HCT116 (cell line): ENCODE measurements at regions not wholly inside any gene's neighbourhood (a gene's known extent, or its start where the extent isn't known, plus 50 kb on each side); places are given as distances from the start of the nearest gene placed in this dataset.

Experiments used
- ATAC-seq: fragments of 200-7000 bp; cut with Tn5 transposase; 2 replicates; pipeline ENCODE4 v1.9.1; 2020; ENCODE audit warnings: mild to moderate bottlenecking, moderate library complexity
- BruUV-seq: library from RNA; stranded (reverse); fragments of 400-500 nt; replicated peaks from 2 replicates; lab custom pipeline; 2021; lab: Mats Ljungman, UMichigan
- CTCF ChIA-PET: fragments of 300-600 bp; sonication (Branson Sonifier 250); formaldehyde crosslinking; loops from one replicate; lab custom pipeline; 2021; ENCODE audit warnings: antibody characterized with exemption; lab: Charles Lee
- POLR2A ChIA-PET: fragments of 300-600, 350-600 bp; sonication (Branson Sonifier 250); formaldehyde crosslinking; loops from one replicate; lab custom pipeline; 2021; ENCODE audit warnings: antibody characterized with exemption; lab: Charles Lee
- RAD21 ChIA-PET, 2 experiments: fragments of 300-600 bp; sonication (Branson Sonifier 250); formaldehyde crosslinking; loops; one replicate each; lab custom pipeline; 2023; ENCODE audit warnings: low total read pairs in 2 of 2; ENCODE audit not compliant: uncharacterized antibody in 2 of 2, unreplicated experiment in 2 of 2, low non-redundant PET in 1 of 2; lab: Charles Lee
- DNase-seq: peaks from one replicate; pipeline ENCODE4 v3.0.0-alpha.2; 2010; ENCODE audit warnings: low read depth, low spot score
- H2AFZ ChIP-seq: fragments of 200-600 bp; shearing (Covaris generic), sonication (generic); 2 replicates; pipeline ENCODE4 v1.6.1; 2017; ENCODE audit warnings: low read depth, mixed run types, mixed read lengths, antibody characterized with exemption, low read length; ENCODE audit not compliant: poor library complexity, severe bottlenecking
- H3K27ac ChIP-seq: 2 replicates; pipeline ENCODE4 v1.5.1; 2012; ENCODE audit warnings: low read depth, low read length
- H3K27me3 ChIP-seq: fragments of 200-600 bp; sonication (generic); 2 replicates; pipeline ENCODE4 v1.6.1; 2016; ENCODE audit warnings: mixed run types, low read length, mixed read lengths; ENCODE audit not compliant: insufficient read depth
- H3K36me3 ChIP-seq, 2 experiments: fragments of 200-500 bp in 1 of 2; fragments of 200-600 bp in 1 of 2; sonication (Bioruptor generic) in 1 of 2; sonication (generic) in 1 of 2; 2 replicates each; pipeline versions ENCODE4 v1.5.1 to v1.6.1; 2014 to 2016; ENCODE audit warnings: low read length in 2 of 2, inconsistent platforms in 1 of 2, mixed read lengths in 1 of 2, mixed run types in 1 of 2; ENCODE audit not compliant: insufficient read depth in 2 of 2, control insufficient read depth in 1 of 2
- H3K4me1 ChIP-seq, 2 experiments: fragments of 200-600 bp in 1 of 2; sonication (generic) in 1 of 2; 2 replicates each; pipeline versions ENCODE4 v1.5.1 to v1.6.1; 2012 to 2017; ENCODE audit warnings: low read length in 2 of 2, inconsistent platforms in 1 of 2, mild to moderate bottlenecking in 1 of 2, mixed read lengths in 1 of 2, mixed run types in 1 of 2, moderate library complexity in 1 of 2; ENCODE audit not compliant: insufficient read depth in 2 of 2, control insufficient read depth in 1 of 2
- H3K4me2 ChIP-seq: fragments of 200-600 bp; sonication (generic); 2 replicates; pipeline ENCODE4 v1.6.1; 2017; ENCODE audit warnings: mixed run types, low read length, mixed read lengths
- H3K4me3 ChIP-seq, 2 experiments: fragments of 200-600 bp in 1 of 2; sonication (generic) in 1 of 2; replicated peaks in 1 of 2; 2 replicates each; pipeline ENCODE4 v1.5.1; 2011 to 2016; ENCODE audit warnings: low read length in 2 of 2, control low read depth in 1 of 2, low read depth in 1 of 2, mild to moderate bottlenecking in 1 of 2, mixed read lengths in 1 of 2, mixed run types in 1 of 2
- H3K79me2 ChIP-seq: fragments of 200-600 bp; sonication (generic); 2 replicates; pipeline ENCODE4 v1.6.1; 2017; ENCODE audit warnings: mild to moderate bottlenecking, mixed run types, low read length, moderate library complexity, mixed read lengths; ENCODE audit not compliant: insufficient read depth
- H3K9ac ChIP-seq: fragments of 200-600 bp; sonication (generic); 2 replicates; pipeline ENCODE4 v1.6.1; 2016; ENCODE audit warnings: low read length, mixed read lengths
- H3K9me2 ChIP-seq: fragments of 200-600 bp; sonication (generic), shearing (Covaris generic); 2 replicates; pipeline ENCODE4 v1.6.1; 2017; ENCODE audit warnings: mixed run types, mild to moderate bottlenecking, moderate library complexity; ENCODE audit not compliant: insufficient read depth
- H3K9me3 ChIP-seq, 2 experiments: fragments of 200-500 bp in 1 of 2; fragments of 200-600 bp in 1 of 2; sonication (Bioruptor generic) in 1 of 2; sonication (generic) in 1 of 2; 2 replicates each; pipeline ENCODE4 v1.6.1; 2014 to 2017; ENCODE audit warnings: low read length in 2 of 2, mixed read lengths in 2 of 2, inconsistent platforms in 1 of 2, low read depth in 1 of 2, mild to moderate bottlenecking in 1 of 2, mixed run types in 1 of 2, moderate library complexity in 1 of 2; ENCODE audit not compliant: control insufficient read depth in 1 of 2, insufficient read depth in 1 of 2
- H4K20me1 ChIP-seq: fragments of 200-600 bp; sonication (generic), shearing (Covaris generic); 2 replicates; pipeline ENCODE4 v1.6.1; 2017; ENCODE audit warnings: mixed run types, mild to moderate bottlenecking, moderate library complexity; ENCODE audit not compliant: insufficient read depth
- CEBPB ChIP-seq: IDR thresholded peaks from 2 replicates; pipeline ENCODE4 v1.6.1; 2012; ENCODE audit warnings: low read depth
- EGR1 ChIP-seq: IDR thresholded peaks from 2 replicates; pipeline ENCODE4 v1.6.1; 2012; ENCODE audit warnings: low read depth
- ELF1 ChIP-seq: IDR thresholded peaks from 2 replicates; pipeline ENCODE4 v1.6.1; 2012; ENCODE audit warnings: low read depth, borderline replicate concordance
- EZH2phosphoT487 ChIP-seq: fragments of 200-600 bp; IDR thresholded peaks from 2 replicates; pipeline ENCODE4 v1.6.1; 2018; ENCODE audit warnings: antibody characterized with exemption, borderline replicate concordance
- POLR2AphosphoS5 ChIP-seq: IDR thresholded peaks from 2 replicates; pipeline ENCODE4 v1.6.1; 2011; ENCODE audit warnings: mild to moderate bottlenecking, low read depth, low read length, moderate library complexity
- SIN3A ChIP-seq: IDR thresholded peaks from 2 replicates; pipeline ENCODE4 v1.6.1; 2012; ENCODE audit warnings: low read depth
- SP1 ChIP-seq: IDR thresholded peaks from 2 replicates; pipeline ENCODE4 v1.6.1; 2012; ENCODE audit warnings: low read depth
- TCF7L2 ChIP-seq: IDR thresholded peaks from 2 replicates; pipeline ENCODE4 v1.7.0; 2011; ENCODE audit warnings: borderline replicate concordance, inconsistent platforms; ENCODE audit not compliant: insufficient read depth, insufficient read length; ENCODE audit errors: extremely low read depth
- YY1 ChIP-seq: IDR thresholded peaks from 2 replicates; pipeline ENCODE4 v1.6.1; 2011; ENCODE audit warnings: low read length, low read depth, moderate library complexity, mild to moderate bottlenecking; ENCODE audit not compliant: insufficient replicate concordance; ENCODE audit errors: extremely low read depth
- ZFX ChIP-seq: fragments of 450-650 bp; IDR thresholded peaks from 2 replicates; pipeline ENCODE4 v1.6.1; 2017
- intact Hi-C: fragments of 100-400 bp; cut with micrococcal nuclease; formaldehyde crosslinking; loops from 2 replicates; pipeline ENCODE4 v1.10.0; 2022
- TF ChIP-seq, protein P1 (sequence below): IDR thresholded peaks from 2 replicates; pipeline ENCODE4 v1.6.1; 2012
- TF ChIP-seq, protein P2 (sequence below): IDR thresholded peaks from 2 replicates; pipeline ENCODE4 v1.6.1; 2012

DNA sequence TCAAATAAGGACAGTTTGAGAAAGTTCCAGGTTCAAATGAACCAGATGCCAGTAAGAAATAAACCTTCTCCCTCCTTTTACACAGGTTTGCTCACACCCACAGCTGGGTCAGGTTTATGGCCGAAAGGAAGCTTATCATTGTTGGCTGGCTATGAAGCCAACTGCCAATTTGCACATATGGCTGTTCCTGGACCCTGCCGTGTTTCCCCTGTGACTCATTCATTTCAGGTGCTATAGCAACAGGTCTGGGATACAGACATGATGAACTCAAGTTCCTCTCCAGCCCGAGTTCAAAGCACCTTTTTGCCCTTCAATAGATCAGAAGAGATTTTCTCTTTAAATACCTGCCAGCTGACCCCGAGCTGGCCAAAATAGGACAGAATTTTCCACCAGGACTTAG lies 134.4 kb upstream of the SMYD2 start:
- Histone ChIP-seq H4K20me1 (no peaks in the 10 kb centered on the region), H3K36me3 (no peaks in the 10 kb centered on the region), H3K4me1 (no peaks in the 10 kb centered on the region), H3K79me2 (no peaks in the 10 kb centered on the region), H3K4me3 (no peak overlapping the region), H3K4me2 (no peak overlapping the region), H3K9me3 (no peaks in the 10 kb centered on the region), H3K27ac (no peak overlapping the region), H2AFZ (no peak overlapping the region), H3K27me3 (no peaks in the 10 kb centered on the region)
- POLR2A ChIA-PET = no interaction called here
- RAD21 ChIA-PET = no interaction called here
- intact Hi-C loops = no loop called here
- BruUV-seq = no TSS peak
- no peak for ATAC-seq
- TF ChIP-seq CEBPB (no peak), EZH2phosphoT487 (no peak), POLR2AphosphoS5 (no peak), TCF7L2 (no peak), ZFX (no peak), SIN3A (no peak), ELF1 (no peak), EGR1 (no peak), YY1 (no peak)
- TF ChIP-seq, protein P1, sequence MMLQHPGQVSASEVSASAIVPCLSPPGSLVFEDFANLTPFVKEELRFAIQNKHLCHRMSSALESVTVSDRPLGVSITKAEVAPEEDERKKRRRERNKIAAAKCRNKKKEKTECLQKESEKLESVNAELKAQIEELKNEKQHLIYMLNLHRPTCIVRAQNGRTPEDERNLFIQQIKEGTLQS = no peak
- TF ChIP-seq, all 23 proteins: peak for 0
- H3K9me2 ChIP-seq = no peaks in the 10 kb centered on the region
- CTCF ChIA-PET = no interaction called here
- H3K9ac ChIP-seq = no peak overlapping the region
- no peak for DNase-seq

DNA sequence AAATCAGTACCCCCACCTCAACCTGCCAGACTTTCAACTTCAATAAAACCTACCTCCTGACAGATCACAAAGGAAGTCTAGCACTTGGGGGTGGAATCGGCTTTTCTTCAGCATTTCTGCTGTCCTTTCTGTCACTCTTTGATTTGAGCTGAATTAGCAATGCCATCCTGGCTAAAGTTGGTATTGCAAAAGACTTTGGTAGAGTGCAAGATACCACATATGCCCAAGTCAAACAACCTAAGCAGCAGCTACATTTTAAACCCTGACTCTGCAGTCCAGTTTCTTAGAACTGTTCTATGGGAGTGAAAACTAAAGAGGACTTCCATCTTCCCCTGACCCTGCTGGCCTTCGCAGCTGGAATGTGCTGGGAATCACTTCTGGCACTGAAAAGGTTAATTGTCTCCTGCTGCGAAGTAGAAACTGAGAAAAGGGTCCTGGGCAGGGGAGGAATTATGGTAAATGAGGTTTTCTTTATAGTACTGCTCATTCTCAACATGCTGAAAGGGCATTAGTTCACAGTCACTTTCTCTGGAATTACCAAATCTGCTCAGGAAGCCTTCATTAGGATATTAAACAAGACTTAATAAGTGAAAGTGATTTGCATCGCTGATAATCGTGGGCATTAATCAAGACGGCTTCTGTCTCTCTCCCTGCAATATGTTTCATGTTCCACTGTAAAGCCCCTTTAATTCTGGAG lies 126.2 kb upstream of the SMYD2 start:
- no peak for ATAC-seq
- no peak overlapping the region for H3K27ac ChIP-seq
- H3K4me1 ChIP-seq = no peaks in the 10 kb centered on the region
- no peak overlapping the region for H3K4me2 ChIP-seq
- no peaks in the 10 kb centered on the region for H3K9me3 ChIP-seq
- H4K20me1 ChIP-seq = no peaks in the 10 kb centered on the region
- ChIA-PET POLR2A (no interaction called here), CTCF (no interaction called here), RAD21 (no interaction called here)
- H3K9me2 ChIP-seq = no peaks in the 10 kb centered on the region
- peaks cover 54% of the 10 kb centered on the region for H3K27me3 ChIP-seq
- no peaks in the 10 kb centered on the region for H3K36me3 ChIP-seq
- H3K4me3 ChIP-seq = no peak overlapping the region
- DNase-seq = no peak
- TF ChIP-seq, protein P2, sequence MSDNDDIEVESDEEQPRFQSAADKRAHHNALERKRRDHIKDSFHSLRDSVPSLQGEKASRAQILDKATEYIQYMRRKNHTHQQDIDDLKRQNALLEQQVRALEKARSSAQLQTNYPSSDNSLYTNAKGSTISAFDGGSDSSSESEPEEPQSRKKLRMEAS = no peak
- TF ChIP-seq ELF1 = no peak
- TF ChIP-seq SP1 = no peak
- no peak overlapping the region for H3K9ac ChIP-seq
- H3K79me2 ChIP-seq = no peaks in the 10 kb centered on the region
- H2AFZ ChIP-seq = no peak overlapping the region
- intact Hi-C loops = no loop called here
- BruUV-seq = no TSS peak
